NB4 (cell line): ENCODE measurements at regions not wholly inside any gene's neighbourhood (a gene's known extent, or its start where the extent isn't known, plus 50 kb on each side); places are given as distances from the start of the nearest gene placed in this dataset.

ENCODE experiments used
- DNase-seq: peaks from one replicate; pipeline ENCODE4 v3.0.0; 2010; ENCODE audit warnings: low read depth
- H3K4me3 ChIP-seq: one replicate; pipeline ENCODE4 v1.5.1; 2011; ENCODE audit warnings: mild to moderate bottlenecking, low read depth, low read length, moderate library complexity
- CTCF ChIP-seq: IDR thresholded peaks from one replicate; pipeline ENCODE4 v1.5.1; 2012; ENCODE audit warnings: low read depth, low read length
- MAX ChIP-seq: IDR thresholded peaks from 2 replicates; pipeline ENCODE4 v1.6.1; 2011; ENCODE audit warnings: low read depth, low read length
- MYC ChIP-seq: IDR thresholded peaks from 2 replicates; pipeline ENCODE4 v1.6.1; 2011; ENCODE audit warnings: low read depth, low read length
- POLR2A ChIP-seq: IDR thresholded peaks from 2 replicates; pipeline ENCODE4 v1.6.1; 2011; ENCODE audit warnings: mild to moderate bottlenecking; ENCODE audit not compliant: insufficient read length; ENCODE audit errors: extremely low read depth

- TF ChIP-seq MYC (no peak), MAX (no peak), CTCF (no peak), POLR2A (no peak)
- no peak overlapping the region for H3K4me3 ChIP-seq
- no peak for DNase-seq
Observed at GRCh38 chr20:6866741-6867140, 99.3 kb downstream of the BMP2 start.

- no peak for DNase-seq
- TF ChIP-seq MAX (no peak), POLR2A (no peak), CTCF (no peak), MYC (no peak)
- H3K4me3 ChIP-seq = no peak overlapping the region
Observed at GRCh38 chr20:6868861-6869260, 101.4 kb downstream of the BMP2 start.

- TF ChIP-seq CTCF (no peak), MYC (no peak), POLR2A (no peak)
- DNase-seq = no peak
- H3K4me3 ChIP-seq = no peak overlapping the region
Observed at GRCh38 chr20:6870559-6870958, 103.1 kb downstream of the BMP2 start.

GRCh38 chr20:6877633-6878032, 110.1 kb downstream of the BMP2 start:
- H3K4me3 ChIP-seq = no peak overlapping the region
- DNase-seq = no peak
- TF ChIP-seq MAX = no peak
- no peak for TF ChIP-seq CTCF
- no peak for TF ChIP-seq POLR2A
- TF ChIP-seq MYC = no peak

- no peak overlapping the region for H3K4me3 ChIP-seq
- TF ChIP-seq CTCF (no peak), MAX (no peak), MYC (no peak)
- DNase-seq = no peak
Observed at GRCh38 chr20:6882561-6883291, 115.2 kb downstream of the BMP2 start.

- H3K4me3 ChIP-seq = no peak overlapping the region
- peak; percentile 52 for DNase-seq
- no peak for TF ChIP-seq POLR2A
- no peak for TF ChIP-seq MAX
- no peak for TF ChIP-seq MYC
- no peak for TF ChIP-seq CTCF
Observed at GRCh38 chr20:6884114-6884513, 116.6 kb downstream of the BMP2 start.
